Keratinocyte (primary cell): ENCODE measurements at regions not wholly inside any gene's neighbourhood (a gene's known extent, or its start where the extent isn't known, plus 50 kb on each side); places are given as distances from the start of the nearest gene placed in this dataset.

Experiments
- DNase-seq: peaks from one replicate; pipeline ENCODE4 v3.0.0-alpha.2; 2011; ENCODE audit warnings: low read depth, missing footprints, low spot score
- FAIRE-seq: peaks from 2 replicates; lab custom pipeline; 2011; peaks lifted over from hg19 to GRCh38; lab: Jason Lieb, UNC
- H2AFZ ChIP-seq: 2 replicates; pipeline ENCODE4 v1.6.0; 2012; ENCODE audit warnings: low read length, control low read depth, inconsistent platforms; ENCODE audit not compliant: control insufficient read depth
- H3K27ac ChIP-seq: 2 replicates; pipeline ENCODE4 v1.5.1; 2011; ENCODE audit warnings: low read length; ENCODE audit not compliant: control insufficient read depth, insufficient read depth
- H3K27me3 ChIP-seq: 3 replicates; pipeline ENCODE4 v1.6.0; 2011; ENCODE audit warnings: low read length; ENCODE audit not compliant: control insufficient read depth, insufficient read depth; ENCODE audit errors: extremely low read depth
- H3K36me3 ChIP-seq, 2 experiments: 2 replicates in 1 of 2; 3 replicates in 1 of 2; pipeline ENCODE4 v1.5.1; 2011; ENCODE audit warnings: low read length in 2 of 2, mild to moderate bottlenecking in 1 of 2; ENCODE audit not compliant: control insufficient read depth in 2 of 2, insufficient read depth in 2 of 2; ENCODE audit errors: extremely low read depth in 1 of 2
- H3K4me1 ChIP-seq: 3 replicates; pipeline ENCODE4 v1.5.1; 2011; ENCODE audit warnings: low read length; ENCODE audit not compliant: control insufficient read depth, insufficient read depth; ENCODE audit errors: extremely low read depth
- H3K4me2 ChIP-seq: 3 replicates; pipeline ENCODE4 v1.6.0; 2011; ENCODE audit warnings: low read depth, low read length; ENCODE audit not compliant: control insufficient read depth, insufficient read depth; ENCODE audit errors: extremely low read depth
- H3K4me3 ChIP-seq, 3 experiments: fragments of 200-600 bp in 1 of 3; sonication (generic) in 1 of 3; 2 replicates in 2 of 3; 3 replicates in 1 of 3; pipeline ENCODE4 v1.5.1; 2011 to 2016; ENCODE audit warnings: low read length in 3 of 3, mild to moderate bottlenecking in 3 of 3, control low read depth in 2 of 3, inconsistent platforms in 1 of 3, low read depth in 1 of 3, mixed read lengths in 1 of 3, mixed run types in 1 of 3, moderate library complexity in 1 of 3; ENCODE audit not compliant: control insufficient read depth in 2 of 3, insufficient read depth in 2 of 3; ENCODE audit errors: extremely low read depth in 1 of 3
- H3K79me2 ChIP-seq: 2 replicates; pipeline ENCODE4 v1.6.0; 2012; ENCODE audit warnings: low read length; ENCODE audit not compliant: control insufficient read depth, insufficient read depth
- H3K9ac ChIP-seq: 3 replicates; pipeline ENCODE4 v1.6.0; 2011; ENCODE audit warnings: low read length; ENCODE audit not compliant: control insufficient read depth, insufficient read depth; ENCODE audit errors: extremely low read depth
- H3K9me1 ChIP-seq: 3 replicates; pipeline ENCODE4 v1.6.0; 2011; ENCODE audit warnings: low read length; ENCODE audit not compliant: control insufficient read depth, insufficient read depth; ENCODE audit errors: extremely low read depth
- H3K9me3 ChIP-seq: 2 replicates; pipeline ENCODE4 v1.5.1; 2012; ENCODE audit warnings: low read depth, low read length; ENCODE audit not compliant: control insufficient read depth
- H4K20me1 ChIP-seq: 3 replicates; pipeline ENCODE4 v1.6.0; 2011; ENCODE audit warnings: low read length; ENCODE audit not compliant: control insufficient read depth, insufficient read depth; ENCODE audit errors: extremely low read depth
- EZH2 ChIP-seq: IDR thresholded peaks from one replicate; pipeline ENCODE4 v1.6.1; 2012; ENCODE audit warnings: inconsistent platforms, mild to moderate bottlenecking, low read length, moderate library complexity
- dilution Hi-C: fragments of 300-500 bp; cut with MboI; formaldehyde crosslinking; loops from one replicate; pipeline ENCODE4 v1.7.0; 2020; ENCODE audit warnings: low sequenced_read_pairs; ENCODE audit not compliant: extremely low pct_ligation_motif_present
- TF ChIP-seq, protein P1 (sequence below), 3 experiments: IDR thresholded peaks in 1 of 3; conservative IDR thresholded peaks in 1 of 3; optimal IDR thresholded peaks in 1 of 3; 2 replicates in 2 of 3; 3 replicates in 1 of 3; pipeline versions ENCODE3 to v1.5.1; 2011; ENCODE audit warnings: low read length in 3 of 3, mild to moderate bottlenecking in 3 of 3, moderate library complexity in 2 of 3, control low read depth in 1 of 3, inconsistent platforms in 1 of 3; ENCODE audit not compliant: insufficient read depth in 2 of 3; ENCODE audit errors: extremely low read depth in 1 of 3

DNA sequence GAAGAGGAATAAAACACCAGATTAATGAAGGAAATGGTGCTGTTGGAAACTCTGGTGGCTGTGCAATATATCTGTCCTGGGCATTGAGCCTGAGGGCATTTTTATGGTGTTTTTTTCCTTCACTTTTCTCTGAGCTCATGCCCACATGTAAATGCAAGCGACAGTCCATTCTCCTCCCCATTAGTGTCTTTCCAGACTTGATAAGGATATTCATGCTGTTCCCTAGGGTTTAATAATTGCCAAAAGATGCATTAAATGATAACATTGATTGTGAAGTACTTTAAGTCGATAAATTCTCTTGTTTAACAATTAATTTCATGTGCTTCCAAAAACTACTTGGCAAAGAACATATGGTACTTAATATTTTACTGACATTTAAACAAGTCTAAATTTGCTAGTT lies 384.7 kb downstream of the MDFIC start:
- Histone ChIP-seq H2AFZ (no peak overlapping the region), H4K20me1 (no peaks in the 10 kb centered on the region), H3K27ac (no peak overlapping the region), H3K9ac (no peak overlapping the region), H3K4me3 (no peak overlapping the region), H3K4me1 (no peaks in the 10 kb centered on the region), H3K36me3 (no peaks in the 10 kb centered on the region), H3K4me2 (no peak overlapping the region), H3K79me2 (no peaks in the 10 kb centered on the region), H3K9me3 (no peaks in the 10 kb centered on the region), H3K27me3 (no peaks in the 10 kb centered on the region), H3K9me1 (no peaks in the 10 kb centered on the region)
- DNase-seq (no peak), FAIRE-seq (no peak)
- no peak for TF ChIP-seq EZH2
- TF ChIP-seq, protein P1, sequence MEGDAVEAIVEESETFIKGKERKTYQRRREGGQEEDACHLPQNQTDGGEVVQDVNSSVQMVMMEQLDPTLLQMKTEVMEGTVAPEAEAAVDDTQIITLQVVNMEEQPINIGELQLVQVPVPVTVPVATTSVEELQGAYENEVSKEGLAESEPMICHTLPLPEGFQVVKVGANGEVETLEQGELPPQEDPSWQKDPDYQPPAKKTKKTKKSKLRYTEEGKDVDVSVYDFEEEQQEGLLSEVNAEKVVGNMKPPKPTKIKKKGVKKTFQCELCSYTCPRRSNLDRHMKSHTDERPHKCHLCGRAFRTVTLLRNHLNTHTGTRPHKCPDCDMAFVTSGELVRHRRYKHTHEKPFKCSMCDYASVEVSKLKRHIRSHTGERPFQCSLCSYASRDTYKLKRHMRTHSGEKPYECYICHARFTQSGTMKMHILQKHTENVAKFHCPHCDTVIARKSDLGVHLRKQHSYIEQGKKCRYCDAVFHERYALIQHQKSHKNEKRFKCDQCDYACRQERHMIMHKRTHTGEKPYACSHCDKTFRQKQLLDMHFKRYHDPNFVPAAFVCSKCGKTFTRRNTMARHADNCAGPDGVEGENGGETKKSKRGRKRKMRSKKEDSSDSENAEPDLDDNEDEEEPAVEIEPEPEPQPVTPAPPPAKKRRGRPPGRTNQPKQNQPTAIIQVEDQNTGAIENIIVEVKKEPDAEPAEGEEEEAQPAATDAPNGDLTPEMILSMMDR (optimal IDR thresholded peaks at IDR 0.05 in 1 of 3, IDR thresholded peaks at IDR 0.05 in 1 of 3, conservative IDR thresholded peaks at IDR 0.05 in 1 of 3; ENCODE audit: extremely low read depth in 1 of 3, insufficient read depth in 2 of 3, low read length in 3 of 3), result no peak
- dilution Hi-C loops, result no loop called here

DNA sequence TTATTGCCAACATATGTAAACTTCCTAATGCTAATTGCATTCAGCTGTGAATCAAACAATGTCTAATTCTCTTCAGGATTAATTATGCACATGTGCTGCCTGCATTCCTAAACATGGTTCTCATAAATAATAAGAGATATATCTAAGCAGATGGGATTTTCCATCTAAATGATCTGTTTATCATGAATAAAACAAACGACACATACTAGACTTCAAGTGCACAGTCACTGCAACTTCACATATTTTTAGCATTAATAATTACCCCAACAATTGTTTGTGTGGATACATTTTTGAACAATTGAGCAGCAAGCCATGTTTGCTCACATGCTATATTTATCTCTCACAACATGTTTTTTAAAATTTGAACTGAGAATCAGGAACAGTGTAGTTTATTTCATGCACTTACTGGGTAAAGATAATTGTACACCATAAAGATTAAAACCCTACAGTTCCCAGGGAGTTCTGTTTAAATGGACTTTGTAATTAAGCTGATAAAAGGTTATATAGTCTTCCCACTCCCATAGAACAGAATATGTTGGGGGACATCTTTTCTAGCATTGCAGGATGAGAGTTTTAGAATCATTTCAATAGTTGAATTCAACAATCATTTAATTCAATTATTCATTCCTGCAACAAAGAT lies 378.5 kb downstream of the MDFIC start:
- H3K9ac ChIP-seq, result no peak overlapping the region
- no peaks in the 10 kb centered on the region for H4K20me1 ChIP-seq
- dilution Hi-C loops, result no loop called here
- H3K4me2 ChIP-seq, result no peak overlapping the region
- DNase-seq (no peak), FAIRE-seq (no peak)
- no peaks in the 10 kb centered on the region for H3K9me3 ChIP-seq
- no peaks in the 10 kb centered on the region for H3K36me3 ChIP-seq
- H3K27ac ChIP-seq, result no peak overlapping the region
- H3K4me1 ChIP-seq, result no peaks in the 10 kb centered on the region
- H2AFZ ChIP-seq, result no peak overlapping the region
- no peaks in the 10 kb centered on the region for H3K27me3 ChIP-seq
- H3K4me3 ChIP-seq, result no peak overlapping the region
- no peaks in the 10 kb centered on the region for H3K9me1 ChIP-seq
- TF ChIP-seq, protein P1 (optimal IDR thresholded peaks at IDR 0.05 in 1 of 3, IDR thresholded peaks at IDR 0.05 in 1 of 3, conservative IDR thresholded peaks at IDR 0.05 in 1 of 3; ENCODE audit: extremely low read depth in 1 of 3, insufficient read depth in 2 of 3, low read length in 3 of 3), result no peak
- no peak for TF ChIP-seq EZH2
- no peaks in the 10 kb centered on the region for H3K79me2 ChIP-seq
